ENCODE measurements at regions not wholly inside any gene's neighbourhood (a gene's known extent, or its start where the extent isn't known, plus 50 kb on each side); places are given as distances from the start of the nearest gene placed in this dataset.

DNA sequence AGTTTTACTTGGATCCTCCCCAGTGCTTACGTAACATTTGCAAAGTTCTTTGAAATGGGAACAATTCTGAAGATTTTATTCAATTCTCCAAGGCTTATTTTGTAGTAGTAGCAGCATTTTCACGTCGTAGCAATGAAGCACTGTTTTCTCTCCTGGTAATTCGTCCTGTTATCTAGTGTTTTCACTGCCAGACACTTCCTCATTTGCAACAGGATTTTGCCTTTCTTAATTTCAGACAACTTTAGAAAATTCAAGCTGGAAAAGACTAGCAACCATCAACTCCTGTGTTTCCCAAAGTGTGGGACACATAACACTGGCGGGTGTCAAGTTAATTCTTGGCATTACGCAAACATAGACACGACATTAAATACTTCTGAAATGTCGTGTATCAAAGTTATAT is 131.6 kb downstream of the CHD9NB start:
- TF ChIP-seq, protein P1, sequence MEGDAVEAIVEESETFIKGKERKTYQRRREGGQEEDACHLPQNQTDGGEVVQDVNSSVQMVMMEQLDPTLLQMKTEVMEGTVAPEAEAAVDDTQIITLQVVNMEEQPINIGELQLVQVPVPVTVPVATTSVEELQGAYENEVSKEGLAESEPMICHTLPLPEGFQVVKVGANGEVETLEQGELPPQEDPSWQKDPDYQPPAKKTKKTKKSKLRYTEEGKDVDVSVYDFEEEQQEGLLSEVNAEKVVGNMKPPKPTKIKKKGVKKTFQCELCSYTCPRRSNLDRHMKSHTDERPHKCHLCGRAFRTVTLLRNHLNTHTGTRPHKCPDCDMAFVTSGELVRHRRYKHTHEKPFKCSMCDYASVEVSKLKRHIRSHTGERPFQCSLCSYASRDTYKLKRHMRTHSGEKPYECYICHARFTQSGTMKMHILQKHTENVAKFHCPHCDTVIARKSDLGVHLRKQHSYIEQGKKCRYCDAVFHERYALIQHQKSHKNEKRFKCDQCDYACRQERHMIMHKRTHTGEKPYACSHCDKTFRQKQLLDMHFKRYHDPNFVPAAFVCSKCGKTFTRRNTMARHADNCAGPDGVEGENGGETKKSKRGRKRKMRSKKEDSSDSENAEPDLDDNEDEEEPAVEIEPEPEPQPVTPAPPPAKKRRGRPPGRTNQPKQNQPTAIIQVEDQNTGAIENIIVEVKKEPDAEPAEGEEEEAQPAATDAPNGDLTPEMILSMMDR (IDR thresholded peaks at IDR 0.05): no peak
- no peak for TF ChIP-seq POLR2A (IDR thresholded peaks at IDR 0.05)
